ENCODE measurements at regions not wholly inside any gene's neighbourhood (a gene's known extent, or its start where the extent isn't known, plus 50 kb on each side); places are given as distances from the start of the nearest gene placed in this dataset.

DNA sequence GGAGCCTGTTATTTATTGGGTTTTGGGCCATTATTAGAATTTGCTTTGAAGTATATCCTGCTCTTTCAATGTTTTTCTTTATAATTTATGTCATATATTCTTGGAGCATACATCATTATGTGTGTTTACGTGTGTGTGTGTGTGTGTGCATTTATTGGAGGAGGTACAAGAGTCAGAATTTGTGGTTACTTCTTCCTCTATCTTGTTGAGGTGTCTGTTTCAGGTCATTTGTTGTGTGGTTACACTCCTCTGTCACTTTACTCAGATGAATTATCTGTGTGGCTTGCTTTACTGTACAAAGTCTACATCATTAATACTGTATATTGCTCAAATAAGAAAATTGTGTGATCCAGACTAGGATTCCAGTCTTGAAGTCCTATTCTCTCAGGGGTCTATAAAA lies 1957.4 kb upstream of the TENM3 start:
- Histone ChIP-seq H3K9me3 (ENCODE audit: severe bottlenecking) (no peaks in the 10 kb centered on the region), H3K4me3 (ENCODE audit: low read depth, low read length) (no peak overlapping the region), H3K27me3 (ENCODE audit: insufficient read depth, low read depth, severe bottlenecking) (no peaks in the 10 kb centered on the region), H3K27ac (no peak overlapping the region), H3K36me3 (no peaks in the 10 kb centered on the region)
- DNase-seq: no peak
- TF ChIP-seq, protein P1, sequence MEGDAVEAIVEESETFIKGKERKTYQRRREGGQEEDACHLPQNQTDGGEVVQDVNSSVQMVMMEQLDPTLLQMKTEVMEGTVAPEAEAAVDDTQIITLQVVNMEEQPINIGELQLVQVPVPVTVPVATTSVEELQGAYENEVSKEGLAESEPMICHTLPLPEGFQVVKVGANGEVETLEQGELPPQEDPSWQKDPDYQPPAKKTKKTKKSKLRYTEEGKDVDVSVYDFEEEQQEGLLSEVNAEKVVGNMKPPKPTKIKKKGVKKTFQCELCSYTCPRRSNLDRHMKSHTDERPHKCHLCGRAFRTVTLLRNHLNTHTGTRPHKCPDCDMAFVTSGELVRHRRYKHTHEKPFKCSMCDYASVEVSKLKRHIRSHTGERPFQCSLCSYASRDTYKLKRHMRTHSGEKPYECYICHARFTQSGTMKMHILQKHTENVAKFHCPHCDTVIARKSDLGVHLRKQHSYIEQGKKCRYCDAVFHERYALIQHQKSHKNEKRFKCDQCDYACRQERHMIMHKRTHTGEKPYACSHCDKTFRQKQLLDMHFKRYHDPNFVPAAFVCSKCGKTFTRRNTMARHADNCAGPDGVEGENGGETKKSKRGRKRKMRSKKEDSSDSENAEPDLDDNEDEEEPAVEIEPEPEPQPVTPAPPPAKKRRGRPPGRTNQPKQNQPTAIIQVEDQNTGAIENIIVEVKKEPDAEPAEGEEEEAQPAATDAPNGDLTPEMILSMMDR (IDR thresholded peaks at IDR 0.05; ENCODE audit: low read depth, low read length): no peak

DNA sequence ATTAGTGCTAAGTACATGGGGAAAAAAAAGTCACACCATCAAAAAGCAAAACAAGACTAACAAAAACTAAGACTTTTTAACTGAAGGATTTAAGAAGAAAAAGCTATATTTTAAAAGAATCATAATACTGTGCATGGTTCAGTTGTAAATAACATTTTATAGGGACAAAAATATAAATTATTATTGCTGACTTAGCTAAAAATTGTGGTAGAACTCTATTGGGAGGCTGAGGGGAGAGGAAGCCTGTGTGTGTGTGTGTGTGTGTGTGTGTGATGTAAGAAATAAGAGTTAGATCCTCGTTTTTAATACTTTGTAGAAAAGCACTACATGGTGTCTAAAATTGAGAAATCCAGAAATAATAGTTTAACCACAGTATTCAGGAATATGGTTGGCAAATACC lies 1950.9 kb upstream of the TENM3 start:
- Histone ChIP-seq H3K36me3 (no peaks in the 10 kb centered on the region), H3K4me3 (ENCODE audit: low read depth, low read length) (no peak overlapping the region), H3K27ac (no peak overlapping the region), H3K9me3 (ENCODE audit: severe bottlenecking) (no peaks in the 10 kb centered on the region), H3K27me3 (ENCODE audit: insufficient read depth, low read depth, severe bottlenecking) (no peaks in the 10 kb centered on the region)
- no peak for DNase-seq
- TF ChIP-seq, protein P1 (IDR thresholded peaks at IDR 0.05; ENCODE audit: low read depth, low read length): no peak

DNA sequence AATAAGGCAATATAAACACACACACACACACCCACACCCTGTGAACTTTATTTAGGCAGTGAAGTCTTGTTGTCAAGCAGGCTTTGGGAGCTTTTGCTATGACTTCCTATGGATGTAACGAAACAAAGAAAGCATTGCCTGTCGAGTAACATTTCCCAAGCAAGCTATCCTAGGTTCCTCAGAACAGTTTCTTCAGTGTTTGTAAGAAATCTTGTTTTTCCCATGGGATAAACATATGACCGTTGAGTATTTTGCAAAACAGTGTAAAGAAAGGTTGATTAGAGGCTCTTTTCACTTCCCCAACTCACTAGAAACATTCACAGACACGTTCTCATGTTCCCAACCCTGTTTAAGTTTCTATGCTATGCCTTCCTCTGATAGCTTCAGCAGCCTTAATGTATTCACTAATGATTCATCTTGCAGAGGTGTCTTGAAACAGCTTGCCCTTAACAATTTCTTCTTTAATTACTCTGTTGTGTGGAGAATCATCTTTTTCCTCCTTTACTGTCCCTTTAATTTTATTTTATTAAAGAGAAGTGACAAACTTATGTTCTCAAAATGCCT lies 1947.1 kb upstream of the TENM3 start:
- Histone ChIP-seq H3K36me3 (no peaks in the 10 kb centered on the region), H3K27me3 (ENCODE audit: insufficient read depth, low read depth, severe bottlenecking) (no peaks in the 10 kb centered on the region), H3K4me3 (ENCODE audit: low read depth, low read length) (no peak overlapping the region), H3K27ac (no peak overlapping the region), H3K9me3 (ENCODE audit: severe bottlenecking) (no peaks in the 10 kb centered on the region)
- TF ChIP-seq, protein P1 (IDR thresholded peaks at IDR 0.05; ENCODE audit: low read depth, low read length): no peak
- DNase-seq: no peak

DNA sequence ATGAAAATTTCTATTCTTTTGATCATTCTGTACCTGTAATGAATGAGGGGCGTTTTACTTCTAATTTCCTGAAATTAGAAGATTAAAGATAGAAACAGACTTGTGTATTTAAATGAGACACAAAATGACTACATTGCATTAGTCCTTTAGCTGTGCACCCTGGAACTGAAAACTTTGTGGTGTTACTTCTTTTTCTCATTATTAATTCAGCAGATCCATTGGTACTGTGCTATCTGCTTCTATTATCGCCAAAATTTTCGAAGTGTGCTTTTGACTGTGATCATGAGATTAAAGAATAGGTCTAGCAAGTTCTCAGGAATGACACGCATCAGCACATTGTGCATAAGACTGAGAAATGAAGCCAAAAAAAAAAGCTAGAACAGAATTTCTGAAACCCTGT lies 1938.9 kb upstream of the TENM3 start:
- Histone ChIP-seq H3K27me3 (ENCODE audit: insufficient read depth, low read depth, severe bottlenecking) (no peaks in the 10 kb centered on the region), H3K27ac (no peak overlapping the region), H3K9me3 (ENCODE audit: severe bottlenecking) (no peaks in the 10 kb centered on the region), H3K36me3 (no peaks in the 10 kb centered on the region), H3K4me3 (ENCODE audit: low read depth, low read length) (no peak overlapping the region)
- no peak for DNase-seq
- TF ChIP-seq, protein P1 (IDR thresholded peaks at IDR 0.05; ENCODE audit: low read depth, low read length): no peak

DNA sequence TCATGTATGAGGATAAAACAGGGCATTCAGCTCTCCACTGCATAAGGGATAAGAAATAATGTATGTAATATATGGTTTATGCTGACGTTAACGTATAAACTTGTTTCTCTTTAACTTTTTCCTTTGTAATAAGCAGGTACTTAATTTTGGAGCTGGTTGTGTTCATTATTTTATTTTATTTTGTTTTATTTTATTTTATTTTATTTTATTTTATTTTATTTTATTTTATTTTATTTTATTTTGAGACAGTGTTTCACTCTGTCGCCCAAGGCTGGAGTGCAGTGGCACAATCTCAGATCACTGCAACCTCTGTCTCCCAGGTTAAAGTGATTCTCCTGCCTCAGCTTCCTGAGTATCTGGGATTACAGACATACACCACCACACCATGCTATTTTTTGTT lies 1932.6 kb upstream of the TENM3 start:
- Histone ChIP-seq H3K27ac (no peak overlapping the region), H3K4me3 (ENCODE audit: low read depth, low read length) (no peak overlapping the region), H3K36me3 (no peaks in the 10 kb centered on the region), H3K27me3 (ENCODE audit: insufficient read depth, low read depth, severe bottlenecking) (no peaks in the 10 kb centered on the region), H3K9me3 (ENCODE audit: severe bottlenecking) (no peaks in the 10 kb centered on the region)
- TF ChIP-seq, protein P1 (IDR thresholded peaks at IDR 0.05; ENCODE audit: low read depth, low read length): no peak
- DNase-seq: no peak

DNA sequence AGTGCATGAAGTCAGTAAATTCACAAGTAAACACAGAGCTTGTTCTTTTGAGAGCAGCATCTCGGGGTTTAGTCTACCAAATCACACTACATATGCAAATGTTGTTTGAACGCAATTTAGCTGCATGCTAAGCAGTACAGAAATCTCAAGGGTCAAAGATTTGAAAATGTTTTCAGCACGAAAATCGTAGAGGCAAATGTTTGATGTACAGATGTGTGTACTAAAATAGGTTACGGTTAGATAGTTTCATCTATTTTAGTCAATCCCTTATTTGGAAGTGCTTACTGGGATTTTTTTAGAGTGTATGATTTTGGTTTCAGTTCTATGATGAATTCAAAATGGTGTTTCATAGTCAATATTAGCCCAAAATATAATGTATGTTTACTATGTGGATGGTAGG lies 1928.2 kb upstream of the TENM3 start:
- DNase-seq: no peak
- no peaks in the 10 kb centered on the region for H3K27me3 ChIP-seq (ENCODE audit: insufficient read depth, low read depth, severe bottlenecking)
- TF ChIP-seq, protein P1 (IDR thresholded peaks at IDR 0.05; ENCODE audit: low read depth, low read length): no peak
- H3K27ac ChIP-seq: no peak overlapping the region
- H3K36me3 ChIP-seq: no peaks in the 10 kb centered on the region
- H3K4me3 ChIP-seq (ENCODE audit: low read depth, low read length): no peak overlapping the region
- no peaks in the 10 kb centered on the region for H3K9me3 ChIP-seq (ENCODE audit: severe bottlenecking)
